SU-DHL-6 (cell line): ENCODE measurements at regions not wholly inside any gene's neighbourhood (a gene's known extent, or its start where the extent isn't known, plus 50 kb on each side); places are given as distances from the start of the nearest gene placed in this dataset.

Experiments used
- CTCF ChIP-seq: fragments of 200-600 bp; sonication (generic); IDR thresholded peaks from one replicate; pipeline ENCODE4 v1.5.1; 2017; ENCODE audit warnings: antibody characterized with exemption, mild to moderate bottlenecking, low read length, moderate library complexity; ENCODE audit not compliant: insufficient read depth, poor library complexity, severe bottlenecking
- EZH2phosphoT487 ChIP-seq: fragments of 200-600 bp; sonication (generic), shearing (Covaris generic); conservative IDR thresholded peaks from 2 replicates; pipeline ENCODE4 v1.6.1; 2018; ENCODE audit warnings: mild to moderate bottlenecking, antibody characterized with exemption, low read length, moderate library complexity, mixed read lengths

GRCh38 chr5:107199756-107200155, 471.0 kb downstream of the EFNA5 start:
- TF ChIP-seq CTCF (no peak), EZH2phosphoT487 (no peak)
